GM23248 (cell line): ENCODE measurements at regions not wholly inside any gene's neighbourhood (a gene's known extent, or its start where the extent isn't known, plus 50 kb on each side); places are given as distances from the start of the nearest gene placed in this dataset.
"Not testable (repeated sequence)": the region's sequence is repeated elsewhere in the genome, so short reads cannot be mapped to it uniquely, and the experiment has no call there.

Experiments used
- EZH2 ChIP-seq: fragments of 200-600 bp; sonication (generic); IDR thresholded peaks from 2 replicates; pipeline ENCODE4 v1.6.1; 2018; ENCODE audit warnings: antibody characterized with exemption, mild to moderate bottlenecking; ENCODE audit not compliant: insufficient read depth, poor library complexity, severe bottlenecking
- EZH2phosphoT487 ChIP-seq: fragments of 200-600 bp; sonication (generic); IDR thresholded peaks from 2 replicates; pipeline ENCODE4 v1.6.1; 2018; ENCODE audit warnings: antibody characterized with exemption, moderate library complexity, mild to moderate bottlenecking, low read depth; ENCODE audit not compliant: insufficient read depth

DNA sequence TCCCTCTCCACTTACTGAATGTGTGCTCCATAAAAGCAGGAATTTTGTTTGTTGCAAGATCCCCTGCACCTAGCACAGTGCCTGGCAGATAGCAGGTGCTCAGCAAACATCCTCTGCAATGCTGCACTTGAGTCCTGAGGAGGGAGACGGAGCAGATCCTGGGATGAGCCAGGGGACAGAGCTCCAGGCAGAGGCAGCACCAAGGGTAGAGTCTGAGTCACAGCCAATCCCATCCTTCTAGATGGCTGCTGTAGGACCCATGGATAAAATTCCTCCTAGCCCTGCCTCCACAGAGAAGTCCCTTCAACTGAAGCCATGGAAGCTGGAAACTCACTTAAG is 59.3 kb upstream of the SULF2 start:
- TF ChIP-seq EZH2, EZH2phosphoT487: not testable (repeated sequence)
